ENCODE measurements at regions not wholly inside any gene's neighbourhood (a gene's known extent, or its start where the extent isn't known, plus 50 kb on each side); places are given as distances from the start of the nearest gene placed in this dataset.

DNA sequence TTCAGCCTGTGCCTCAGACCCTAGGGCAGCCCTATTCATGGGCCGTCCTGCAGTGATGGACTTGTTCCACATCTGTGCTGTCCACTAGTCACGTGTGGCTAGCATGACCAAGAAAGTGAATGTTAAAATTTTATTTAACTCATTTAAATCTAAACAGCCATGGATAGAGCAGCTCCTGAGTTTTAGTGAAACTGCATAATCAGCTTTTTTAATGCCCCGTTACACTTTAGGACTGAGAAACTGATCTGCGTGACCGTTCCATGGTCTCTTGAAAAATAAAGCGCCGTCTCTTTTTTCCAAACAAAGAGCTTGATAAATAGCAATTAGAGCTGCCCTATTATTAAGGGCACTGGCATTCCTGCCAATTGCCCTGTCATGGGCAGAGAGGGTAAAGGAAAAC lies 76.5 kb upstream of the SNX19 start:
- TF ChIP-seq, protein P1, sequence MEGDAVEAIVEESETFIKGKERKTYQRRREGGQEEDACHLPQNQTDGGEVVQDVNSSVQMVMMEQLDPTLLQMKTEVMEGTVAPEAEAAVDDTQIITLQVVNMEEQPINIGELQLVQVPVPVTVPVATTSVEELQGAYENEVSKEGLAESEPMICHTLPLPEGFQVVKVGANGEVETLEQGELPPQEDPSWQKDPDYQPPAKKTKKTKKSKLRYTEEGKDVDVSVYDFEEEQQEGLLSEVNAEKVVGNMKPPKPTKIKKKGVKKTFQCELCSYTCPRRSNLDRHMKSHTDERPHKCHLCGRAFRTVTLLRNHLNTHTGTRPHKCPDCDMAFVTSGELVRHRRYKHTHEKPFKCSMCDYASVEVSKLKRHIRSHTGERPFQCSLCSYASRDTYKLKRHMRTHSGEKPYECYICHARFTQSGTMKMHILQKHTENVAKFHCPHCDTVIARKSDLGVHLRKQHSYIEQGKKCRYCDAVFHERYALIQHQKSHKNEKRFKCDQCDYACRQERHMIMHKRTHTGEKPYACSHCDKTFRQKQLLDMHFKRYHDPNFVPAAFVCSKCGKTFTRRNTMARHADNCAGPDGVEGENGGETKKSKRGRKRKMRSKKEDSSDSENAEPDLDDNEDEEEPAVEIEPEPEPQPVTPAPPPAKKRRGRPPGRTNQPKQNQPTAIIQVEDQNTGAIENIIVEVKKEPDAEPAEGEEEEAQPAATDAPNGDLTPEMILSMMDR (conservative IDR thresholded peaks at IDR 0.05 in 1 of 2, IDR thresholded peaks at IDR 0.05 in 1 of 2; ENCODE audit: low read depth in 1 of 2, low read length in 2 of 2): no peak
- TF ChIP-seq EZH2 (IDR thresholded peaks at IDR 0.05; ENCODE audit: low read length, missing control alignments): no peak
